HT1080 (cell line): ENCODE measurements at regions not wholly inside any gene's neighbourhood (a gene's known extent, or its start where the extent isn't known, plus 50 kb on each side); places are given as distances from the start of the nearest gene placed in this dataset.

Experiments
- DNase-seq: peaks from one replicate; pipeline ENCODE4 v3.0.0-alpha.2; 2015; ENCODE audit warnings: low read depth

- no peak for DNase-seq
Observed at GRCh38 chr2:220417503-220417902, 790.1 kb downstream of the SLC4A3 start.

- no peak for DNase-seq
Observed at GRCh38 chr2:220419647-220420046, 792.2 kb downstream of the SLC4A3 start.

- no peak for DNase-seq
Observed at GRCh38 chr2:220420820-220421219, 793.4 kb downstream of the SLC4A3 start.

GRCh38 chr2:220422676-220423075 is 795.2 kb downstream of the SLC4A3 start:
- no peak for DNase-seq

GRCh38 chr2:220424561-220424960 is 797.1 kb downstream of the SLC4A3 start:
- no peak for DNase-seq

GRCh38 chr2:220432645-220433044 is 805.2 kb downstream of the SLC4A3 start:
- DNase-seq, result no peak

GRCh38 chr2:220433131-220433530 is 805.7 kb downstream of the SLC4A3 start:
- no peak for DNase-seq

- peak; percentile 77 for DNase-seq
Observed at GRCh38 chr2:220434385-220434784, 807.0 kb downstream of the SLC4A3 start.

GRCh38 chr2:220437938-220438337 is 810.5 kb downstream of the SLC4A3 start:
- no peak for DNase-seq

GRCh38 chr2:220440731-220441130 is 813.3 kb downstream of the SLC4A3 start:
- no peak for DNase-seq

- DNase-seq, result no peak
Observed at GRCh38 chr2:220441404-220441803, 814.0 kb downstream of the SLC4A3 start.

- no peak for DNase-seq
Observed at GRCh38 chr2:220442012-220442411, 814.6 kb downstream of the SLC4A3 start.

- no peak for DNase-seq
Observed at GRCh38 chr2:220445429-220446105, 818.1 kb downstream of the SLC4A3 start.

GRCh38 chr2:220446106-220446712 is 818.8 kb downstream of the SLC4A3 start:
- no peak for DNase-seq

- DNase-seq, result no peak
Observed at GRCh38 chr2:220450846-220451245, 823.4 kb downstream of the SLC4A3 start.

GRCh38 chr2:220451438-220451837 is 824.0 kb downstream of the SLC4A3 start:
- no peak for DNase-seq

GRCh38 chr2:220452561-220452960 is 825.1 kb downstream of the SLC4A3 start:
- DNase-seq, result no peak

- DNase-seq, result no peak
Observed at GRCh38 chr2:220455351-220455990, 828.0 kb downstream of the SLC4A3 start.

- no peak for DNase-seq
Observed at GRCh38 chr2:220458051-220458450, 830.6 kb downstream of the SLC4A3 start.

GRCh38 chr2:220460257-220460985 is 833.0 kb downstream of the SLC4A3 start:
- DNase-seq, result no peak

- DNase-seq, result no peak
Observed at GRCh38 chr2:220463876-220464275, 836.4 kb downstream of the SLC4A3 start.

GRCh38 chr2:220465700-220466099 is 838.3 kb downstream of the SLC4A3 start:
- no peak for DNase-seq
